Stimulated activated CD4-positive, alpha-beta T cell treated with anti-CD3 and anti-CD28 coated beads, Interleukin-15, amount 100 ng/mL, for 48 hours (primary cell): ENCODE measurements at regions not wholly inside any gene's neighbourhood (a gene's known extent, or its start where the extent isn't known, plus 50 kb on each side); places are given as distances from the start of the nearest gene placed in this dataset.

Experiments used
- DNase-seq, 2 donors: peaks; one replicate each; pipeline ENCODE4 v3.0.0-alpha.2; 2020; ENCODE audit warnings: low read depth in 2 of 2

DNA sequence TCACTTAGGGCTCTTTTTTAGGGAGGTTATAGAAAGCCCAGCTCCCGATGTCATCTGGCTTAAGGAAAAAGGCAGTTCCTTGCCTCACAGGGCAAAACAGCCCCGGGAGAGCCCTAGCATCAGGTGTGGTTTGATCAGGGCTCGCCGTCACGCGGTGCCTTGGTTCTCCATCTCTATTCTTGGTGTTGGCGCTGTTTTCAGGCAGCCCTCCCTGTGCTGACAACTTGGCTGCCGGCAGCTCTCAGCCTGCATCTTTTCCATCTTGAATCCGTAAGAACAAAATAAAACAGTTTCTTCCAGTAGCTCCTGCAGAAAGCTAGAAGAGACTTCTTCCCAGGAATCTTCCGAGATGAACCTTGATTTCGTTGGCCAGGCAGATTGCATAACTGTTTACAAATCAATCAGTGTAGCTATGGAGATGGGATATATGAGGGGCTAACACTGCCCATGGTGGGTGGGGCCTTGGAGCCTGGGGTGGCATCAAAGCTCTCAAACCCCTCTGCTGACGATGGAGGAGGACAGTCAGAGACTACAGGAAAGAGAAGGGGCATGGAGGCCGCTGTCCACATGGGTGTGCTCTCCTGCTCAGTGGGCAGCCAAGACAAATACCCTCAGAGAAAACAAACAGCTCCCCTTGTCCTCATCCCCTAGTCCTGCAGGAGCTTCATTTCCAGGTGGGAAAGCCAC is 370.7 kb upstream of the C1orf174 start:
- DNase-seq, result no peak

DNA sequence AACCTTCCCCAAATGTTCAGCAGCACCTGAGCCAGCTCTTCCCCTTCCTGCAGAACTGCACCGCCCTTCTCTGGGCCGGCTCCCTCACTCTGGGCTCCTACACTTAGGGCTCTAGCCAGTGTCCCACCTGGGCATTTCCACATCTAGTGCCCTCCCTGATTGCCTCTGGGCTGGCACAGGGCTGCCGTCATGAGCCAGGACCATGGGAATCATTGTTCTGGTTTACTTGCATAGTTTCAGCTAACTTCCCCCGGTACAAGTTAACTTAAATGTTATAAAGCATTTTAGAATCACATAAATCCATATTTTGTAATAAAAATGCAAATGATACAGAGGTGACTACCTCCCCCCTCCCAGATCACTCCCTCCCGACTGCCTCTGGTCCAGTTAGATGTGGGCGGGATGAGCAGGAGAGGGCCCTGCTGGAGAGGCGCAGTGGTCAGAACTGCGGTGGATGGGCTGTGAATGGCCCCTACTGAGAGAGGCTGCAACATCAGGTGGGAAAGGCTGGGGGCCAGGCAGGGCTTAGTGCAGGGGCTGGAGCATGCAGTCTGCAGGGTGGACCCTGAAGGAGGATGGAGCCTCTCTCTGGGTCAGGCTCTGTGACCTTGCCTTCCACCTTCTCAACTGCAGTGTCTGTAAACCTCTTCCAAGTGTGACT is 371.4 kb upstream of the C1orf174 start:
- no peak for DNase-seq

DNA sequence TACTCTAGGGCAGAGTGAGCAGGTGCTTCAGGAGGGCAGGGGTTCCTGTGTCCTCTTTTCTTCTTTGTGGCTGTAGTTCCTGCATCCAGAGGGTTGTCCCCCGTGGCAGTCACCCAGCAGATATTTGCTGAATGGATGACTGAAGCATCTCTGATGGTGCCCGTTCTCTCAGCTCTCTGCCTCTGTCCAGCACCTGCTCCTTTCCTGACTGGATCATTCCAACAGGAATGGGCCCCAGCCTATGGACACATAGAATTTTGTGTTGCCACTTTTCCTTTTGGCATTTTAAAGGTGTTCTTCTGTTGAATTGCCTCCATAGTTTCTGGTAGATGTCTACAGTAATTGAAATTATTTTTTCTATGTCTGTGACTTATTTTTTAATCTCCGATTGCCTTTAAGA is 372.5 kb upstream of the C1orf174 start:
- DNase-seq, result no peak

DNA sequence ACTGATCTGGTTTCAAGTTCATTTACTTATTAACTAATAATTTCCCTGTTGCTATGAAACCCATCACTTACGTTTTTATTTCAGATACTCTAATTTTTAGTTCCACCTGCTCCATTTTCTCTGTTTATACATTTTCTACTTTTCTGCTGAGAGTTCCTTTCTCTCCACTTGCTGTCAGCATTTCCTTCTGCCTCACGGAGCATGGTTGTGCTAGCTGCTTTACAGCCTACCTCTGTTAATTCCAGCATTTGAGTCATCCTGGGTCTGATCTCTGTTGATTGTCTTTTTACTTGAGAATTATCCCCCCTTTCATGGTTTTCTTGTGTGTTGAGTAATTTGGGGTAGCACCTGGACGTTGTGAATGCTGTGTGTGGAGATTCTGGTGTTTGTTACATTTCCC is 373.2 kb upstream of the C1orf174 start:
- no peak for DNase-seq

DNA sequence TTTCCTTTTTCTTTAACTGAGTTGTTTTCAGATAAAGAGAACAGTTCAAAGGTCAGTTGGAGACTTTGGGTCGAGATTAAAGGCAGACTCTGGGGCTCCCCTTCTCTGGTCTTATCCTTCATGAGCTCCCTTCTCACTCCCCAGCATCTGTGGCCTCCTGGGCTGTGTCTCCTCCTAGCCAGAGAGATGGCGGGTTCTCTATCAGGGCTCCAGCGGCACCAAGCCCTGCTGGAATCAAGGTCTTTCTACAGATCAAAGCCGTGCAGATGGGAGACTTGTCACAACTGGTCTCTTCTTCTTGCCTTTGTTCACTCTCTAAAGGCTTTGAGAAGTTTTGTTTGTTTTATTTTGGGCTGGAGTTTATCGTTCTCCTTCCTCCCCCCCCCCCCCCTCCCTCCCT is 373.7 kb upstream of the C1orf174 start:
- no peak for DNase-seq

DNA sequence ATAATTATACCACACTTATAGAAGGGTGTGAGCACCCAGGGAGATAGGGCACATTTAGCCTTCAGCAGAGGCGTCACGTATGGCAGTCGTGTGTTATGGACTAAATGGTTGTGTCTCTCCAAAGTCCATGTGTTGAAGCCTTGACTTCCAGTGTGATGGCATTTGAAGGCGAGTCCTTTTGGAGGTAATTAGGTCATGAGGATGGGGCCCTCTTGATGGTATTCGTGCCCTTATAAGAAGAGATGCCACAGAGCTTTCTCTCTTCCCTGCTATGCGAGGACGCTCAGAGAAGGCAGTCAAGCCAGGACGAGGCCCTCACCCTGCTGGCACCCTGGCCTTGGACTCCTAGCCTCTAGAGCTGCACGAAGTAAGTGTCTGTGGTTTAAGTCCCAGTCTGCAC is 375.0 kb upstream of the C1orf174 start:
- DNase-seq, result no peak

DNA sequence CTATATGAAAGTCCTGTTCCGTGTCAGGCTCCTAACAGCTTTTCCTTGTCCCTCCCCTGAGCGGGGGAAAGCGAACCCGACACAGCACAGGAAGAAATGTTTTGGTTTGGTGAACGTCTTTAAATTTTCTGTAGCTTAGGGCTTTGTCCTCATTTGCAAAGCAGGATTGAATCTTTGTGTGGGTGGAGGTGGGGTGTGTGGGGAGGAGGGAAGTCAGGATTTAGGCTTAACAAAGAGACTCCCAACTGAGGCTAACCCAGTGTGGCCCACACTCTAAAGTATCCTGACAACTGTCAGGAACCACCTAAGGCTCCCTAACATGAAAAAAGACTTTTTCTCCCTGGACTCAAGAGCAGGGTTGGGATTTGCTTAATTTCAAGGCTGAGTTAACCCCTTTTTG is 376.2 kb upstream of the C1orf174 start:
- DNase-seq, result no peak

DNA sequence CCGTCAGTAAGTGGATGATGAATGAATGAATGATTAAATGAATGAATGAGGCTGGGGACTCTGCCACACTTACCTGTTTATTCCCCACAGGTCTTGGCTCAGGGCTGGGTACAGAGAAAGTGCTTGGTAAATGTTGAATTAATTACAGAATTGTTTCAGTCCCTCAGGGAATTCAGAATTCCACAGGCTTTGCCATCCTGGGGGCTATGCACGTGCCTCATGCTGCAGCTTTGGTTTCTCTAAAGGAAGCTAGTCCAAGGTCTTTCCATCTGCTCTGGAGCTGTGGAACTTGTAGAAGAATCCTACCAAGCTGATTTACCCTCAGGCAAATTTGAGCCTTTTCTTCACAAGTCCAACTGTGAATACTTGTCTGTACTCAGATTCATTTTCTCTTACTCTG is 376.8 kb upstream of the AJAP1 start:
- no peak for DNase-seq

DNA sequence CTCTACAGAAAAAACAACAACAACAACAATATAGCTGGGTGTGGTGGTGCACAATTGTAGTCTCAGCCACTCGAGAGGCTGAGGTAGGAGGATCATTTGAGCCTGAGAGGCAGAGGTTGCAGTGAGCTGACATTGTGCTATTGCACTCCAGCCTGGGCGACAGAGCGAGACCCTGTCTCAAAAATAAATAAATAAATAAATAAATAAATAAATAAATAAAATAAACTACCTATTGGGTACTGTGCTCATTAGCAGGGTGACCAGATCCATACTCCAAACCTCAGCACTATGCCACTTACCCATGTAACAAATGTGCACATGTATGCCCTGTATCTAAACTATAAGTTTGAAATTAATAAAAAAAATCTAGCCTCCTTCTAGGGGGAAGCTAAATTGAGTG is 369.4 kb upstream of the AJAP1 start:
- no peak for DNase-seq

DNA sequence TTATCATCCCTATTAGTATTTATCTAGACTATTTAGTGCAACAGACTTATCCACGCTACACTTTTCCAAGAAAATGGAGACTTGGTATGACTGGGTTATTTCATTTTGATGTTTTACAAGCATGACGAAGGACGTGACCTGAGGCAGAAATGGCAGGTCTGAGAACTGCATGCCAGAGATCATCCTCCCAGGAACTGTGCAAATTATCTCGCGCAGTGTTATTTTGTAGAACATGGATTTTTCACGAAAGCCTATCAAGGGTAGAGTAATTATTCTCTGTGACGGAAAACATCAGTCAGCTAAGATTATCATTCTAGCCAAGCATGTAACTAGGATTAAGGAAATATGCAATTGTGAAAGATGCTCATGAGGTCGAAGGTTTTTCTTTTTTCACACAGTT is 361.5 kb upstream of the AJAP1 start:
- DNase-seq, result no peak

DNA sequence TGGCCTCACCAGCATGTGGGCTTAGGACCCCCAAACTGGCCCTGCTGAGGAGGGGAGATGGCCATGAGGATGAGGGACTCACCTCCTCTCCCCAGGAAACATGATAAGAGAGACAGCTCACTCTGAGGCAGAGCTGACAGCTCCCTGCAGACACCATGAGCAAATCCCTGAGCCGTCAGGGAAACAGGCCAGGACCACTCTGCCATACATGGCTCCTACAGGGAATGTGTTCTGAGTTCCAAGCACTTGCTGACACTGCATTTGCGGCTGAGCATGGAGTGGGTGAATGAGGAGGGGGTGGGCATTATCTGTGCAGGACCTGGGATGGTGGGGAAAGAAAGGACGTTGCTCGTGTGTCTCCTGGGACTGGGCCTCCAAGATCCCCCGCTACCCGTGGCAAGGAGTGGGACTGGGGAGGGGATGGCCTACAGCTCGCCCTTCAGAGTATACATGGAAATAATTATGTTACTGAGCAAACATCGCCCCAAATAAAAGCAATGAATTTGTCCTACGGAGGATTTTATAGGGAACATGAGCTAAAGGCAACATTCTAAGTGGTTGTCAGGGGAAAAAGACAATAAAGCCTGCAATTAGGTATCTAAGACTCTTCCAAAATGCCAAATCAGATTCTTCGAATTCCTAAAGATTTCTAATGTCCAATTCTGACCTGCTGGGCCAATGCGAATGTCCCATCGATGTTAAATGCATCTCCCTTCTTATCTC is 355.9 kb upstream of the AJAP1 start:
- no peak for DNase-seq

DNA sequence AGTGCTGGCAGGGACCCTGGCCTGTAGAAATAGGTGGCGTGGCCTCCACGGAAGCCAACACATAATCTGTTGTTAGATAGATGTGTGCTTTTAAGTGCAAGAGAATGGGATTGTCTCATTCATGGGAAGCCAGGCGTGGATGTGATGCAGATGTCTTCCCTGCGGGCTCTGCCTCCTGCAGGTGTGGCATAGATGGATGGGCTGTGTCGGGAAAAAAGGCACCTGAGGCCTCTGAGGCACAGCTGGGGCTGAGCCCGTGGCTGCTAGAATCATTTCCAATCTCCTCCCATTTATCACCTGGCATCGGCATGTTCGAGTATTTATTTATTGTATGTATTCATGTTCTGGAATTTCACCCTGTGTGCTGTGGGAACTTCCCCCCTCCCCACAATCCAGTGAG is 353.4 kb upstream of the AJAP1 start:
- DNase-seq, result no peak

DNA sequence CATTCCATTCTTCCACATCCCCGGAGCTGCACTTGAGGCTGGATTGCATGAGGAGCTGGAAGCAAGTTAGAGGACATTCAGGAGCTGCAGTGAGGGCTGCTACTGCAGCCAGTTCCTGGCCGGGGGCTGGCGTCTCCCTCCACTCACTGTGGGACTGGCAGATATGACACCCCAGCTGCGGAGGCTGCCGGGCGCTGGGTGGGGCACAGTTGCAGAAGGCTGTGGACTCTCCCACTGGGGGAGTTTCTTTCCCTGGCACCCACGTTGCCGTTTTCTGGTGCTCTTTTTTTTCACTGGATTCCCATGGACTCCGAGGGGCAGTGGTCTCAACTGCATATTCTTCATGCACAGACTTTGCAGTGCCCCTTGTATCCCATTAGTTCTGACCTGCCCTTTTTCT is 351.1 kb upstream of the AJAP1 start:
- DNase-seq, result no peak

DNA sequence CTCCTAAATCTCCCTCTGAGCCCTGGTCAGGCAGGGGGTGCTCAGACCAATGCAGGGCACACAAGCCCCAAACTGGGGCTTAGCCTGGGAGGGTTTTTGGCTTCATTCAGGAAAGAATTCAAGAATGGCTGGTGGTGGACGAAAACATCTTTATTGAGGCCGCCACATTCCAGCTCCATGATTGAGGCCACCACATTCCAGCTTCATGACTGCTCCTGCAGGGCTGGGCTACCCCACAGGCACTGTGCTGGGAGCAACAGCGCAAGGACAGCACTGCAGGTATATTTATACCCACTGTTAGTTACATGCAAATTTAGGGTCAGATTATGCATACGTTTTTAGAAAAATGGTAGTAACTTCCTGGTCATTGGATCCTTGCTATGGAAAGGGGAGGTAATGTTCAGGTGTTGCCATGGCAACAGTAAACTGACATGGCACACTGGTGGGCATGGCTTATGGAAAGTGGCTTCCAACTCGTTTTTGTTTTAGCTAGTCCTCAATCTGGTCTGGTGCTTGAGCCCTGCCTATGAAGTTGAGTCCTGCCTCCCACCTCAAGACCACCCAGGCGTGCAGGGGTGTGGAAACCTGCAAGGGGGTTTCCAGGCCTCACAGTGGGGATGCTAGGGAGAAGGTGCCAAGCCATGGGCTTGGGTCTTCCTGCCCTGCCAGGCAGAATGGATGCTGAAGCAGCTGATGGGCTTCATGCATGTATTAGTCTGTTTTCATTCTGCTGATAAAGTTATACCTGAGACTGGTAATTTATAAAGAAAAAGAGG is 348.7 kb upstream of the AJAP1 start:
- no peak for DNase-seq

DNA sequence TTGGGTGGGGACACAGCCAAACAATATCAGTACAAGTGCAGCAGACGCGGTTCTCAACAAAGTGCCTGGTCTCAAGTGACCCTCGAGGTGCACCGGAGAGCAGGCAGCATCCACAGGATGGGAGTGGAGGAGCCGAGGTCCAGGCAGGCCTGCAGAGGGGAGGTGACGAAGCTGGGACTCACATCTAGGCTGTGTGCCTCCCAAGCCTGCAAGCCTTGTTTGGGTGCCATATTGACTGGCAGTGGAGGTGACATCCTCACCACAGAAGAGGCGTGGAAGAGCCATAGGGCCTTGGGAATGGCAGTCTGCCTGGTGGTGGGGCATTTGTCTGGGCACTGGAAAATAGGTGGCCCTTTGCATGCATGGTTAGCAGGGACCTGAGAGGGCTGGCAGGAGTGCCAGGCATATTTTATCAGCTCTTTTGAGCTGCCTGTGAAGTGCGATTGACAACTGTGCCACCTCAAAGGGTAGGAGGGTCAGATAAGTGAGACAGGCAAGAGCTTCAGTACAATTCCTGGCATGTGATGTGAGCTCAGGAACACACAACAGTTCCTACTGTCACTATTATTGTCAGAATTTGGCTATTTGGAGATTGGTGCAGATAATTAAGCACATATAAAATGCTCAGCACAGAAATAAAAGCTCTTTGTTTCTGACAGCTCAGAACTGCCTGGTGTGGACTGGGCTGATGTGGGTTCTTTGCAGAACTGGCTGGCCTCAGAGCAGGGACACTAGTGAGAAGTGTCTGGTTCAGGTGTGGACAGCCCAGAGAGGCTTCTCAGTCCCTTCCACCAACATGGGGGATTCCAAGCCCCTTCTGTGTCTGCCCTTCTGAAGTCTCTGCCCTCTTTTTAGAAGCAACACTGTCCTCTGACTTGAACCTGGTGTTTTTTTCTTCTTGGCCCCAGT is 347.6 kb upstream of the AJAP1 start:
- no peak for DNase-seq

DNA sequence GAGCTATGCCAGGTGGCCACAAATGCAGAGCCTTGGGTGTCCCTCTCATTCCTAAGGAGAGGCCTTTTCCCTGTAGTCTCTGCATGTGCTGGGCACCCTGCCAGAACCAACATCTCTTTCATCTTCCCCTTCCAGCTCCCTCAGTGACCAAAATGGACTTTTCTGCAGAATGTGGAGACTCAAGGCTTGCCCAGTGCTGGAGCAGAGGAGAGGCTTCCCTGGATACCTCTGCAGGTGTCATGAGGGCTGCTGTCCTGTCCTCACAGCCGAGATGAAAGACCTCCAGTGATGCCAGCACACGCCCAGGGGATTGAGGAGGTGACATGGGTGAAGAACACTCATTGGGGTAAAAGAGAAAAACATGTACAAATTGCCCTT is 347.0 kb upstream of the AJAP1 start:
- DNase-seq, result no peak

DNA sequence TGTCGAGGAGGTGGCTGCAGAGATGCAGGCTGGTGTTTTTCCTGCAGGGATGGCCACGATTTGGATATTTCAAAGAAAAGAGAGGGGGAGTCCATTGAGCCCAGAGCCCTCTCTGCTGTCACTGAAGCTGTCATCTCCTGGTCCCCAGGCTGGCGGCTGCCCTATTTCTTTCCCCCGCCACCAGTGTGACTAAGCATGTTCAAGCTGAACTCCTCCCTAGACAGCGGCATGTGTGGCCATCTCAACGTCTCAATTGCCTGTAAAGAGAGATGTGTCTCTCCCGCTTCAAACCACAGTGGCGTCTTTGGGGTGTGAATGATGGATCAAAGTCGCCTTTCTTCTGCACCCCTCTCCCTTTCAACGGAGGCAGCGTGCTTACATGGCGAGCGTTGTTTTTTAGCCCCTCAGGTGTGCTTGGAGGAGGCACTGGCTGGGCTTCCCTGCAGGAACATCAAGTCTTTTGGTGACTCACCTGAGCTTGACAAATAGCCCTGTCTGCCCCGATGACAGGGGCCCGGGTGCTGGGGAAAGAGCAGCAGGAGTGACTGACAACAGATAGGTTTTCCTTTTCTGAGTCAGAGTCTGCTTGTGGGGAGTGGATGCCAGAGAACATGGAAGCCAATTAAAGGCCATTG is 346.4 kb upstream of the AJAP1 start:
- no peak for DNase-seq

DNA sequence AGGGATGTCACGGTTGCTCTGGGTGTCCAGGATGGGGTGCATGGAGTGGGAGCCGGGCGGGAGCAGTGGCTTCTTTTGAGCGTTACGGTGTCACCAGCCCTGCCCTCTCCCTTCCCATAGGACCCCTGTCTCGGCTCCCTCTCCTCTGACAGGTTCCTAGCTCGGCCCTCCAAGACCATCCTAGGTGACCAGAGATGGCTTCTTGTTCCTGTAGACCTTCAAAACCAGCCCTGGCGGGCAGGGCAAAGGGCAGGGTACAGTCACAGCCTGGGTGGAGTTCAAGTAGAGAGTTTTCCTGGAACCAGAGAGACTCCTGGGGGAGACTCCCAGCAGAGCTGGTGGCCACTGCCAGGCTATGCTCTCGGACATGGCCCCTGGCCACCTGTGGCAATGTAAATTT is 345.6 kb upstream of the AJAP1 start:
- DNase-seq, result no peak

DNA sequence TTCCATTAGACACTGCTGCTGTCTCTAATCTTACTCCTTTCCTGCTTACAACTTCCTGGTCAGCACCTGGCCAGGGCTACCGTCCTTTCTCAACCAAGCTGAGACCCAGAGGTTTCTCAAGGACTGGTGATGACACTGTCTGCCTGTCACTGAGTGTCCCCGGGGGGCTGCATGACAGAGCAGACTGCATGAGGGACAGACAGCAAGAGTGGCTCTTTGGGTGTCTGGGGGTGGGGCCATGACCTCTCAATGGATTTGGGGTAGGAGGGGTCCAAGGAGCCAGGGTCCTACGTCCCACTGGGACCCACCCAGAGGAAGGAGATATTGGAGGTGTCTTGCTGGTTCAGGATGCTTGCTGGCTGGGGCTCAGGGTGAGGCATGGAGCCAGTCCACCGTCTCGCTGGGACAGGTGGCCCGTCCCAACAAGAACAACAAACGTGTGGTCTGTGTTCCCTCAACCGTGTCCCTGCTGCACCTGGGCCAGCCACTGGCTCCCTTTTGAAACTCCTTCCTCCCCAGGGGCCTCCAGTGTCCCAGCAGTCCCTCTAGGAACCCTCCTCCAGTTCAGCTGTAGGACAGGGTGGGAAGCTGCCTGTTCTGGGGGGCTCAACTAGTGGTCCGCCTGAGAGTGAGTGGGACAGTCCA is 344.6 kb upstream of the AJAP1 start:
- DNase-seq, result no peak

DNA sequence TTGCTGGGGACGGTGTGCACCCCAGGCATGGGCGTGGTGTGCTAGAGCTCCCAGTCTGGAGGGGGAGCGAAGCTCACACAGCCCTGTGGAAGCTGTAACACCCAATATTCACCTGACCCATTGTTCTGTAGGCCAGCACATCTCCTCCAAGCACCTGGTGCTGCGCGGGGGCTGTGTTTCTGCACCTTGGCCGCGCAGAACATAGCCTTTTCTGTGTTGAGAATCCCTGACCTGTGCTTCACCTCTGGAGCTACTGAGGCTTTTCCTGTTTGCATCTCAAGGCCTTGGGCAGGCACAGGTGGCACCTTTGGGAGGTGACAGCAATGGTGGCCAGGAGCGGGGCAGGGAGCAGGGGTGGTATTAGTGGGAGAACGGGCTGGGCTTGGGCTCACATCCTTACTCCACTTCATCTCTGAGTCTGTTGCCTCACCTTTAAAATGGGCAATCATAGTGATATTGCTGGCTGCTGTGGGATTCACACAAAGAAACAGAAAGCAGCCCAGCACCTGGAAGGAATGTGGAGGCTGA is 343.9 kb upstream of the AJAP1 start:
- DNase-seq, result no peak
